OCI-LY7 (cell line): ENCODE measurements at regions not wholly inside any gene's neighbourhood (a gene's known extent, or its start where the extent isn't known, plus 50 kb on each side); places are given as distances from the start of the nearest gene placed in this dataset.
"Not testable (repeated sequence)": the region's sequence is repeated elsewhere in the genome, so short reads cannot be mapped to it uniquely, and the experiment has no call there.

ENCODE experiments used
- BruUV-seq: library from RNA; stranded (reverse); fragments of 400-500 nt; replicated peaks from 2 replicates; lab custom pipeline; 2021; lab: Mats Ljungman, UMichigan
- CTCF ChIA-PET: fragments of 300-600 bp; sonication (Branson Sonifier 250); formaldehyde crosslinking; loops from one replicate; lab custom pipeline; 2022; ENCODE audit warnings: antibody characterized with exemption; ENCODE audit not compliant: unreplicated experiment; lab: Charles Lee
- POLR2A ChIA-PET: fragments of 300-600 bp; sonication (Branson Sonifier 250); formaldehyde crosslinking; loops from one replicate; lab custom pipeline; 2022; ENCODE audit warnings: antibody characterized with exemption; lab: Charles Lee
- DNase-seq: peaks from one replicate; pipeline ENCODE4 v3.0.0-alpha.2; 2015; ENCODE audit warnings: low spot score
- H2AFZ ChIP-seq: fragments of 200-600 bp; sonication (generic), shearing (Covaris generic); 2 replicates; pipeline ENCODE4 v1.6.1; 2014; ENCODE audit warnings: mild to moderate bottlenecking, antibody characterized with exemption, low read length, moderate library complexity
- H3K27ac ChIP-seq: fragments of 200-600 bp; sonication (generic); 2 replicates; pipeline ENCODE4 v1.5.1; 2014; ENCODE audit warnings: mixed run types, low read depth, mild to moderate bottlenecking, moderate library complexity, low read length, inconsistent platforms; ENCODE audit not compliant: poor library complexity, severe bottlenecking
- H3K36me3 ChIP-seq: fragments of 200-600 bp; sonication (generic); 2 replicates; pipeline ENCODE4 v1.6.1; 2014; ENCODE audit warnings: mild to moderate bottlenecking, antibody characterized with exemption, low read length, moderate library complexity, mixed read lengths; ENCODE audit not compliant: insufficient read depth
- H3K4me1 ChIP-seq: fragments of 200-600 bp; sonication (generic); 2 replicates; pipeline ENCODE4 v1.5.1; 2014; ENCODE audit warnings: mild to moderate bottlenecking, low read length; ENCODE audit not compliant: insufficient read depth, poor library complexity, severe bottlenecking
- H3K4me2 ChIP-seq: fragments of 200-600 bp; sonication (generic); 2 replicates; pipeline ENCODE4 v1.6.1; 2014; ENCODE audit warnings: mild to moderate bottlenecking, low read length
- H3K4me3 ChIP-seq: fragments of 200-600 bp; sonication (generic); 2 replicates; pipeline ENCODE4 v1.5.1; 2014; ENCODE audit warnings: mild to moderate bottlenecking, low read depth, low read length; ENCODE audit not compliant: poor library complexity, severe bottlenecking
- H3K79me2 ChIP-seq: fragments of 200-600 bp; sonication (generic); 2 replicates; pipeline ENCODE4 v1.6.1; 2016; ENCODE audit warnings: low read depth, mild to moderate bottlenecking, low read length, moderate library complexity, mixed read lengths; ENCODE audit not compliant: insufficient read depth
- H3K9me2 ChIP-seq: fragments of 200-600 bp; sonication (generic); 2 replicates; pipeline ENCODE4 v1.6.1; 2016; ENCODE audit warnings: mild to moderate bottlenecking, low read length, mixed read lengths; ENCODE audit not compliant: insufficient read depth
- H3K9me3 ChIP-seq: fragments of 200-600 bp; sonication (generic); 2 replicates; pipeline ENCODE4 v1.6.1; 2014; ENCODE audit warnings: mild to moderate bottlenecking, mixed run types, low read length, mixed read lengths
- H4K20me1 ChIP-seq: fragments of 200-600 bp; sonication (generic); 2 replicates; pipeline ENCODE4 v1.6.1; 2014; ENCODE audit warnings: mild to moderate bottlenecking, antibody characterized with exemption, low read length, moderate library complexity, mixed read lengths; ENCODE audit not compliant: insufficient read depth
- intact Hi-C: fragments of 100-400 bp; cut with micrococcal nuclease; formaldehyde crosslinking; loops from one replicate; pipeline ENCODE4 v1.10.0; 2022; ENCODE audit not compliant: unreplicated experiment

GRCh38 chr1:143855867-143856266 is 115.9 kb downstream of the FAM72C start:
- H3K4me1 ChIP-seq, H3K79me2 ChIP-seq, H3K9me3 ChIP-seq, H3K4me2 ChIP-seq, H3K36me3 ChIP-seq, DNase-seq, H3K4me3 ChIP-seq, POLR2A ChIA-PET, intact Hi-C loops, H3K9me2 ChIP-seq, H3K27ac ChIP-seq, H4K20me1 ChIP-seq, H2AFZ ChIP-seq, BruUV-seq, CTCF ChIA-PET: not testable (repeated sequence)

- H3K36me3 ChIP-seq, H3K4me2 ChIP-seq, H3K27ac ChIP-seq, DNase-seq, POLR2A ChIA-PET, H3K9me2 ChIP-seq, H2AFZ ChIP-seq, H4K20me1 ChIP-seq, H3K9me3 ChIP-seq, H3K4me1 ChIP-seq, BruUV-seq, H3K79me2 ChIP-seq, intact Hi-C loops, CTCF ChIA-PET, H3K4me3 ChIP-seq: not testable (repeated sequence)
Measured at GRCh38 chr1:143854069-143854468, 117.7 kb downstream of the FAM72C start.

GRCh38 chr1:143850637-143851036 is 121.1 kb downstream of the FAM72C start:
- H2AFZ ChIP-seq, BruUV-seq, H3K9me3 ChIP-seq, H3K79me2 ChIP-seq, H3K4me1 ChIP-seq, H3K9me2 ChIP-seq, CTCF ChIA-PET, intact Hi-C loops, H3K4me3 ChIP-seq, H4K20me1 ChIP-seq, POLR2A ChIA-PET, H3K27ac ChIP-seq, DNase-seq, H3K36me3 ChIP-seq, H3K4me2 ChIP-seq: not testable (repeated sequence)

GRCh38 chr1:143848859-143849258 is 122.9 kb downstream of the FAM72C start:
- H3K36me3 ChIP-seq, H4K20me1 ChIP-seq, CTCF ChIA-PET, intact Hi-C loops, H3K27ac ChIP-seq, H3K4me2 ChIP-seq, BruUV-seq, DNase-seq, H3K79me2 ChIP-seq, H3K9me2 ChIP-seq, H3K4me1 ChIP-seq, H2AFZ ChIP-seq, H3K4me3 ChIP-seq, POLR2A ChIA-PET, H3K9me3 ChIP-seq: not testable (repeated sequence)

GRCh38 chr1:143845193-143845592 is 126.6 kb downstream of the FAM72C start:
- POLR2A ChIA-PET, H3K79me2 ChIP-seq, BruUV-seq, H3K36me3 ChIP-seq, H3K27ac ChIP-seq, H3K4me2 ChIP-seq, CTCF ChIA-PET, DNase-seq, intact Hi-C loops, H2AFZ ChIP-seq, H3K4me1 ChIP-seq, H3K9me2 ChIP-seq, H3K9me3 ChIP-seq, H3K4me3 ChIP-seq, H4K20me1 ChIP-seq: not testable (repeated sequence)

- H4K20me1 ChIP-seq, H3K79me2 ChIP-seq, CTCF ChIA-PET, H3K4me2 ChIP-seq, H3K27ac ChIP-seq, H3K9me2 ChIP-seq, H3K4me1 ChIP-seq, H3K36me3 ChIP-seq, BruUV-seq, intact Hi-C loops, H3K9me3 ChIP-seq, H2AFZ ChIP-seq, POLR2A ChIA-PET, H3K4me3 ChIP-seq, DNase-seq: not testable (repeated sequence)
Measured at GRCh38 chr1:143842058-143842457, 129.7 kb downstream of the FAM72C start.

GRCh38 chr1:143839182-143839581 is 132.6 kb downstream of the FAM72C start:
- DNase-seq, H3K36me3 ChIP-seq, H2AFZ ChIP-seq, H3K9me3 ChIP-seq, H3K4me1 ChIP-seq, H3K4me3 ChIP-seq, BruUV-seq, H3K27ac ChIP-seq, H3K79me2 ChIP-seq, H4K20me1 ChIP-seq, POLR2A ChIA-PET, H3K4me2 ChIP-seq, CTCF ChIA-PET, H3K9me2 ChIP-seq, intact Hi-C loops: not testable (repeated sequence)
